WI38 (cell line): ENCODE measurements at regions not wholly inside any gene's neighbourhood (a gene's known extent, or its start where the extent isn't known, plus 50 kb on each side); places are given as distances from the start of the nearest gene placed in this dataset.

Experiments used
- H3K4me3 ChIP-seq: 2 replicates; pipeline ENCODE4 v1.5.1; 2011; ENCODE audit warnings: low read depth, mild to moderate bottlenecking, control low read depth, low read length
- TF ChIP-seq, protein P1 (sequence below): IDR thresholded peaks from 2 replicates; pipeline ENCODE4 v1.5.1; 2012; ENCODE audit warnings: low read depth, mild to moderate bottlenecking, control low read depth, low read length

DNA sequence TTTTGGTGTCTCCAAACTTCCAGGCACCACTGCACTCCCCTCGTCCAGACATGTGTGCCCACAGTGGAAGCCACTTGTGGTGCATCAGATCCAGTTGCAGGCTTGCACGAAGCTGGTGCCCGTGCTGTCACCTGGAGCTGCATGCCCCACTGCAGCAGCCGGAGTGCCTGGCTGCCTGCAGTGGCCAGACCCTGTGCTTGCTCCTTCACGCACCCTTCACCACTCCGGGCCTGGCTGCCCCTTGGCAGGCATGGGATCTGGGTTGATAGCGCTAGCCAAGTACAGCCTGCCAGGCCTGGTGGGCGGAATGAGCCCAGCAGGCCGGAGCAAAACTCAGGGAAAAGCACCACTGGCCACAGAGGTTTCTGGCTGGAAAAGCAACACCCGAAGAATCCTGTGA lies 50.2 kb upstream of the SHISA3 start:
- H3K4me3 ChIP-seq = no peak overlapping the region
- TF ChIP-seq, protein P1, sequence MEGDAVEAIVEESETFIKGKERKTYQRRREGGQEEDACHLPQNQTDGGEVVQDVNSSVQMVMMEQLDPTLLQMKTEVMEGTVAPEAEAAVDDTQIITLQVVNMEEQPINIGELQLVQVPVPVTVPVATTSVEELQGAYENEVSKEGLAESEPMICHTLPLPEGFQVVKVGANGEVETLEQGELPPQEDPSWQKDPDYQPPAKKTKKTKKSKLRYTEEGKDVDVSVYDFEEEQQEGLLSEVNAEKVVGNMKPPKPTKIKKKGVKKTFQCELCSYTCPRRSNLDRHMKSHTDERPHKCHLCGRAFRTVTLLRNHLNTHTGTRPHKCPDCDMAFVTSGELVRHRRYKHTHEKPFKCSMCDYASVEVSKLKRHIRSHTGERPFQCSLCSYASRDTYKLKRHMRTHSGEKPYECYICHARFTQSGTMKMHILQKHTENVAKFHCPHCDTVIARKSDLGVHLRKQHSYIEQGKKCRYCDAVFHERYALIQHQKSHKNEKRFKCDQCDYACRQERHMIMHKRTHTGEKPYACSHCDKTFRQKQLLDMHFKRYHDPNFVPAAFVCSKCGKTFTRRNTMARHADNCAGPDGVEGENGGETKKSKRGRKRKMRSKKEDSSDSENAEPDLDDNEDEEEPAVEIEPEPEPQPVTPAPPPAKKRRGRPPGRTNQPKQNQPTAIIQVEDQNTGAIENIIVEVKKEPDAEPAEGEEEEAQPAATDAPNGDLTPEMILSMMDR = no peak
